Left ventricle myocardium inferior (tissue), 1 donor: ENCODE measurements at regions not wholly inside any gene's neighbourhood (a gene's known extent, or its start where the extent isn't known, plus 50 kb on each side); places are given as distances from the start of the nearest gene placed in this dataset.

Source experiments
- DNase-seq: peaks from one replicate; pipeline ENCODE4 v3.0.0-alpha.2; 2020
- H3K27ac ChIP-seq: fragments of 200-600 bp; replicated peaks from 2 replicates; pipeline ENCODE4 v1.8.0; 2021
- H3K27me3 ChIP-seq: fragments of 200-600 bp; 2 replicates; pipeline ENCODE4 v1.8.0; 2021; ENCODE audit warnings: low read depth
- H3K36me3 ChIP-seq: fragments of 200-600 bp; 2 replicates; pipeline ENCODE4 v1.8.0; 2021
- H3K4me1 ChIP-seq: fragments of 200-600 bp; 2 replicates; pipeline ENCODE4 v1.8.0; 2021
- H3K4me3 ChIP-seq: fragments of 200-600 bp; 2 replicates; pipeline ENCODE4 v1.8.0; 2021; ENCODE audit warnings: mild to moderate bottlenecking, moderate library complexity
- H3K9me3 ChIP-seq: fragments of 200-600 bp; replicated peaks from 2 replicates; pipeline ENCODE4 v1.8.0; 2021
- CTCF ChIP-seq: fragments of 200-600 bp; IDR thresholded peaks from 2 replicates; pipeline ENCODE4 v1.8.0; 2021; ENCODE audit warnings: antibody characterized with exemption, mild to moderate bottlenecking, borderline replicate concordance
- intact Hi-C: fragments of 100-400 bp; cut with micrococcal nuclease; formaldehyde crosslinking; loops from one replicate; pipeline ENCODE4 v1.11.0; 2022
- donor health status: DM: no; HTN: yes; CAD: no; lungs with severe emphysema.

GRCh38 chr10:117666166-117666565 lies 123.6 kb downstream of the EMX2 start:
- Histone ChIP-seq H3K4me1 (no peaks in the 10 kb centered on the region), H3K9me3 (no peaks in the 10 kb centered on the region), H3K36me3 (no peaks in the 10 kb centered on the region), H3K27me3 (peaks cover 43% of the 10 kb centered on the region), H3K4me3 (no peak overlapping the region), H3K27ac (no peak overlapping the region)
- TF ChIP-seq CTCF: no peak
- intact Hi-C loops: no loop called here
- DNase-seq: no peak

DNA sequence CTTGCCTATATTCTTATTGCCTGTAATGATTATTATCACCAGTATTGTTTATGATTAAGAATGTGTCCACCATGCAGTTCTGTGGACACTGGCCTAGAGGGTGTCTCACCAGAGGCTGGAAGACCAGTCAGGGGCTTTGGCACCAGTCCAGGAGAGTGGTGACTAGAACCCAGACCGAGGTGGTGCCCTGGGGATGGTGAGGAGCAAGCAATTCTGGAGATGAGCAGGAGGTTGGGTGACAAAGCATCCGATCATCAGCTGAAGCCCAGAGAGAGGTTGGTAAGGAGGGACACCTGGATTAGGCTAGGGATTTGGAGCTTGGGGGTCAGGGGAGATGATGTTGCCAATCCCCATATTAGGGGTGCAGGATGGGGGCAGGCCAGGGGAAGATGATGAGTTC lies 124.4 kb downstream of the EMX2 start:
- H3K9me3 ChIP-seq: no peaks in the 10 kb centered on the region
- H3K4me1 ChIP-seq: no peaks in the 10 kb centered on the region
- TF ChIP-seq CTCF: no peak
- H3K27ac ChIP-seq: no peak overlapping the region
- H3K27me3 ChIP-seq: peaks cover 36% of the 10 kb centered on the region
- no peaks in the 10 kb centered on the region for H3K36me3 ChIP-seq
- H3K4me3 ChIP-seq: no peak overlapping the region
- intact Hi-C loops: no loop called here
- no peak for DNase-seq

DNA sequence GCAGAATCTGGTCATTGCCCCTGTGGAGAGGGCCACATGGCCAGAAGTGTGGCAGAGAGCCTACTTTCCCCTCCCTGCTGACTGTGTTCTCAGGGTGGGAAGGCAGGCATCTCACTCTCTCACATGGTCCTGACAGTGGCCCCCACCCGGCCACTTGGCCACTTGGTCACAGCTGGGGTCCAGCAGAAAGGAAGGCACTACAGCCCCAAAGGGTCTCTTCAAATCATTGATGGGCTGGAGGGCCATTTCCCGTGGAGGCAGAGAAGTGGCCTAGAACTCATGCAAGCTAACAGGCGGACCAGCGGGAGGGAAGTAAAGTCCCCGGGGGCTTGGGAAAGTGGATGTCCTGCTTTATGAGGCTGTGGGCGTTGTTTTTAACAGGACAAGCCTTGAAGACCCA lies 125.3 kb downstream of the EMX2 start:
- H3K9me3 ChIP-seq: no peaks in the 10 kb centered on the region
- no peaks in the 10 kb centered on the region for H3K36me3 ChIP-seq
- no peaks in the 10 kb centered on the region for H3K4me1 ChIP-seq
- H3K27ac ChIP-seq: no peak overlapping the region
- TF ChIP-seq CTCF: no peak
- intact Hi-C loops: no loop called here
- no peak for DNase-seq
- H3K4me3 ChIP-seq: no peak overlapping the region
- H3K27me3 ChIP-seq: peaks cover 43% of the 10 kb centered on the region

DNA sequence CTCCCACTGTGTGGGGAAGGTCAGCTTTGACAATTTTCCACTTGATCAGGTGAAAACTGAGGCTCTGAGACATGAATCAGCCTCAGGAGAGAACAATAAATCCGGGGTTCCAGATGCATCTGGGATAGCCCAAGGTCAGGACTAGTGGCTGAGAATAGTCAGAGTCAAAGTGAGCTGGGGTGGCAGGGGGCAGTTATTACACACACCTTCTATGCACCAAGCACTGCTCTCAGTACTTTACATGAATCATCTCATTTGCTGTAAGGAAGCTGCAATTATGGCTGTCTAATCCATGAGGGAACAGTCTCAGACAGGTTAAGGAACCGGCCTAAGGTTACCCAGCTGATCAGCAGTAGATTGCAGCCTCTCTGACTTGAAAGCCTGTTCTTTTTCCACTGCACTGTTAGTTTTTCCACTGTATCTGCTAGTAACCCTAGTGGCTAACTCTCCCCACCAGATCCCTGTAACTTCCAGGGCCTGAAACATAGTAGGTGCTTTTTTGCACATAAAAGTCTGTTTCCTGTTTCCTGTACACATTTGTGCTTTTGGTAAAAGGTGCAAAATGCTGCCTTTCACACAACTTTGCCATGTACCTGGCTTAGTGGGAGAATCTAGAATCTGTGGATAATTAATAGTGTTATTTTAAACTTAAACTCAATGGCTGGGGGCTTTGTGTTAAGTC lies 125.9 kb downstream of the EMX2 start:
- TF ChIP-seq CTCF: no peak
- DNase-seq: no peak
- Histone ChIP-seq H3K9me3 (no peaks in the 10 kb centered on the region), H3K27ac (no peak overlapping the region), H3K4me1 (no peaks in the 10 kb centered on the region), H3K27me3 (peaks cover 45% of the 10 kb centered on the region), H3K36me3 (no peaks in the 10 kb centered on the region), H3K4me3 (no peak overlapping the region)
- intact Hi-C loops: no loop called here

DNA sequence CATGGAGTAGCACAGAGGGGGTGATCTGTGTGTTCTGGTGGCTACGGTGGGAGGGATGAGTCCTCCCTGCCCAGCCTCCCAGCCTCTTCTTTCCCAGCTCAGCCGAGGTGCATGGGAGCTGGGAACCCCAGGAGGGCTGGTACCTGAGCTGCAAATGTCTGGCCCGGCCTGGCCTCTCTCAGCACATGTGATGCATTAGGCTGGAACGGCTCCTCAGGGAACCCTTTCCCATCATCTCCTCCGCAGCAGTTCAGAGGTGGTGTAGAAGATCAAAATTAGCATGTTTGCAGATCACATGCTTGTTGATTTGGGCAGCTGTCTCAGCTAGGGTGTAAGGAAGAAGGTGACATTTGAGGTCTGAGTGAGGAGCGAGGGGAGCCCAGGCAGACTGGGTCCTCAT lies 126.6 kb downstream of the EMX2 start:
- peaks cover 52% of the 10 kb centered on the region for H3K27me3 ChIP-seq
- DNase-seq: no peak
- intact Hi-C loops: no loop called here
- no peak for TF ChIP-seq CTCF
- H3K36me3 ChIP-seq: no peaks in the 10 kb centered on the region
- no peak overlapping the region for H3K27ac ChIP-seq
- no peaks in the 10 kb centered on the region for H3K9me3 ChIP-seq
- H3K4me3 ChIP-seq: no peak overlapping the region
- H3K4me1 ChIP-seq: no peaks in the 10 kb centered on the region
